RWPE1 (cell line): ENCODE measurements at regions not wholly inside any gene's neighbourhood (a gene's known extent, or its start where the extent isn't known, plus 50 kb on each side); places are given as distances from the start of the nearest gene placed in this dataset.
"Not testable (repeated sequence)": the region's sequence is repeated elsewhere in the genome, so short reads cannot be mapped to it uniquely, and the experiment has no call there.

Experiments
- CTCF ChIA-PET: fragments of 350-600 bp; sonication (Branson Sonifier 250); formaldehyde crosslinking; extraction: SDS; loops from one replicate; lab custom pipeline; 2021; lab: Yijun Ruan, JAX
- POLR2A ChIA-PET: fragments of 400-600 bp; formaldehyde crosslinking; extraction: SDS; loops from one replicate; lab custom pipeline; 2020; ENCODE audit warnings: antibody characterized with exemption; ENCODE audit not compliant: low non-redundant PET; lab: Yijun Ruan, JAX
- DNase-seq: peaks from one replicate; pipeline ENCODE4 v3.0.0; 2012; ENCODE audit warnings: low spot score
- H3K27ac ChIP-seq: fragments of 450-650 bp; 2 replicates; pipeline ENCODE4 v1.5.1; 2017
- TF ChIP-seq, protein P1 (sequence below): fragments of 450-650 bp; conservative IDR thresholded peaks from 2 replicates; pipeline ENCODE4 v1.5.1; 2017; ENCODE audit warnings: low read depth, mild to moderate bottlenecking

- POLR2A ChIA-PET: interaction anchor here (0.6 kb wide), 1 partner anchor 77 kb away, joined by 4 read pairs; no protein-coding TSS in a partner anchor
- peak overlapping the region; percentile 44 for H3K27ac ChIP-seq
- TF ChIP-seq, protein P1, sequence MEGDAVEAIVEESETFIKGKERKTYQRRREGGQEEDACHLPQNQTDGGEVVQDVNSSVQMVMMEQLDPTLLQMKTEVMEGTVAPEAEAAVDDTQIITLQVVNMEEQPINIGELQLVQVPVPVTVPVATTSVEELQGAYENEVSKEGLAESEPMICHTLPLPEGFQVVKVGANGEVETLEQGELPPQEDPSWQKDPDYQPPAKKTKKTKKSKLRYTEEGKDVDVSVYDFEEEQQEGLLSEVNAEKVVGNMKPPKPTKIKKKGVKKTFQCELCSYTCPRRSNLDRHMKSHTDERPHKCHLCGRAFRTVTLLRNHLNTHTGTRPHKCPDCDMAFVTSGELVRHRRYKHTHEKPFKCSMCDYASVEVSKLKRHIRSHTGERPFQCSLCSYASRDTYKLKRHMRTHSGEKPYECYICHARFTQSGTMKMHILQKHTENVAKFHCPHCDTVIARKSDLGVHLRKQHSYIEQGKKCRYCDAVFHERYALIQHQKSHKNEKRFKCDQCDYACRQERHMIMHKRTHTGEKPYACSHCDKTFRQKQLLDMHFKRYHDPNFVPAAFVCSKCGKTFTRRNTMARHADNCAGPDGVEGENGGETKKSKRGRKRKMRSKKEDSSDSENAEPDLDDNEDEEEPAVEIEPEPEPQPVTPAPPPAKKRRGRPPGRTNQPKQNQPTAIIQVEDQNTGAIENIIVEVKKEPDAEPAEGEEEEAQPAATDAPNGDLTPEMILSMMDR: no peak
- CTCF ChIA-PET: interaction anchor here (0.6 to 0.7 kb wide), 2 partner anchors 41 to 394 kb away, joined by 3 to 5 read pairs; no protein-coding TSS in a partner anchor
- DNase-seq: no peak
Measured at GRCh38 chr12:46516238-46516932, 143.8 kb upstream of the SLC38A2 start.

GRCh38 chr12:46515829-46516228 lies 143.3 kb upstream of the SLC38A2 start:
- TF ChIP-seq, protein P1: no peak
- ChIA-PET POLR2A (interaction anchor here (0.6 kb wide), 1 partner anchor 78 kb away, joined by 4 read pairs; no protein-coding TSS in a partner anchor), CTCF (no interaction called here)
- H3K27ac ChIP-seq: peak overlapping the region; percentile 44; the same call in 1 of the 2 replicates
- no peak for DNase-seq

DNA sequence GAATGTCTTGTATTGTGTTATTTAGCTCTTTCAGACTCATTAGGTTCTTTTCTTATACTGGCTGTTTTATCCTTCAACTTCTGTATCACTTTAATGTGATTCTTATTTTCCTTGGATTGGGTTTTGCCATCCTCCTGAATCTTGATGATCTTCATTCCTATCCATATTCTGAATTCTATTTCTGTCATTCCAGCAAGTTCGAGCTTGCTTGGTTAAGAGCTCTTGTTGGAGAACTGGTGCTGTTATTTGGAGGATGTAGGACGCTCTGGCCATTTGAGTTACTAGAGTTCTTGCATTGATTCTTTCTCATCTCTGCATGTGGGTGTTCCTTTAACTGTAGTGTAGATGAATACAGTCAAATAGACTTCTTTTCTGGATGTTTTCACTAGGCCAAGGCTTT lies 142.3 kb upstream of the SLC38A2 start:
- DNase-seq: no peak
- no peak overlapping the region for H3K27ac ChIP-seq
- ChIA-PET POLR2A (no interaction called here), CTCF (interaction anchor here (0.5 to 1.2 kb wide), 5 partner anchors 17 to 403 kb away, joined by 3 read pairs; no protein-coding TSS in a partner anchor)
- TF ChIP-seq, protein P1: no peak

GRCh38 chr12:46510257-46510656 lies 137.7 kb upstream of the SLC38A2 start:
- POLR2A ChIA-PET, H3K27ac ChIP-seq, DNase-seq: not testable (repeated sequence)
- CTCF ChIA-PET: interaction anchor here (0.6 kb wide), 1 partner anchor 428 kb away, joined by 4 read pairs; no protein-coding TSS in a partner anchor

DNA sequence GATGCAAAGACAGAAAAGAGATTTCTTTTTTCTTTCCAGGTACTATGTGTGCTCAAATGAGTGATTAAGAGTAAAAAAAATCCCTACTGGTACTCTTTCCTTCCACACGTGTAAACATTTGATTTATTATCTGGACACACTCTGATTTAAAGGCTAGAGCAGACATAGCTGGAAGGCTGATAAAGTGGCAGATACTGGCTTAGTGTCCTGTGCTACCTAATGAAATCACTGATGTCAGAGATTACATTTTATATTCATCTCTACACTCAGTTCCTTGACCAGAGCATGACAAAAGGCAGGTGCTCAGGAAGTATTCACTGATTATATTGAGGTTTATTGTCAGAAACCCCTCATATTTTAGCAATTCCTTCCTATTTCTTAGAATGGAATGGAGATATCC lies 136.6 kb upstream of the SLC38A2 start:
- CTCF ChIA-PET: interaction anchor here (0.5 kb wide), 1 partner anchor 157 kb away, joined by 3 read pairs; no protein-coding TSS in a partner anchor
- no peak for DNase-seq
- TF ChIP-seq, protein P1: no peak
- POLR2A ChIA-PET: no interaction called here
- H3K27ac ChIP-seq: no peak overlapping the region

- POLR2A ChIA-PET: no interaction called here
- CTCF ChIA-PET: no interaction called here
- no peak overlapping the region for H3K27ac ChIP-seq
Measured at GRCh38 chr12:46508651-46509050, 136.1 kb upstream of the SLC38A2 start.

More at GRCh38 chr12:46508651-46509050, 136.1 kb upstream of the SLC38A2 start:
- TF ChIP-seq, protein P1: no peak
- DNase-seq: no peak
